ENCODE measurements at regions not wholly inside any gene's neighbourhood (a gene's known extent, or its start where the extent isn't known, plus 50 kb on each side); places are given as distances from the start of the nearest gene placed in this dataset.

DNA sequence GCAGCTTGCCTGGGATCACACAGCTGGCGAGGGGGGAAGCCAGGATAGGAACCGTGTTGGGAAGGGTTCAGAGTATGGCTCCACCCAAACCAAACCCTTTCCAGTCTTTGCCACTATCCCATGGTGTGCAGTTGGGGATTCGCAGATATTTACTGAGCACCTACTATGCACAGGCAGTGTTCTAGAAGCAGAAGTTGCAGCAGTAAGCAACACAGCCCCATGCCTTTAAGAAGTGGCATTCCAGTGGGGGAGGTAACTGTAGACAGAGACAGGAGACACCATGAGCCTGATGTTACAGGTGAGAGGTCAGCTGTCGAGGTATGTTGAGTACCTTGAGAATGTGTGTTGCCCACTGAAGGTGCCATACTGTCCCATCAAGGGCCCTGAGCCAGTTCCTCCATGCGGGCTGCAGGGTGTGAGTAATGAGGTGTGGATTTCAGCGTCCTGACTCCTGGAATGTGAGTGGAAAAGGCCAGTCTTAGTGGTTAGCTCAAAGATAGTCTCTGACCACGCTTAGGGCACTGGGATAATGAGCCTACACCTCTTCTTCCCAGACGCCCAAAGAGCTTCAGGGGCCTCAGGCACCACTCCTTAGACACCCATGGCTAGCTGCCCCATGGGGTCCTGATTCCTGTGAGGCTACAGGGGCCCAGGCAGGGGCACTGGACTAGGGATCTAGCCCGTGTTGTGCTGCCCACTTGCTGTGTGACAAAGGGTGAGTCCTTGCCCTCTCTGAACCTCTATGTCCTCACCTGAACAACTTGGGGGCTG is 71.8 kb upstream of the TP53I11 start:
- Histone ChIP-seq H3K27me3 (ENCODE audit: insufficient read depth) (peaks cover 20% of the 10 kb centered on the region; the same call in 1 of the 2 replicates), H3K9me2 (no peaks in the 10 kb centered on the region), H3K79me2 (ENCODE audit: insufficient read depth) (no peaks in the 10 kb centered on the region), H2AFZ (ENCODE audit: low read depth) (no peak overlapping the region), H3K9ac (no peak overlapping the region), H3K4me1 (ENCODE audit: control insufficient read depth in 1 of 2, insufficient read depth in 2 of 2, low read depth in 1 of 2, low read length in 1 of 2) (peaks cover 0 to 19% of the 10 kb centered on the region in 2 experiments; a peak in 1 of 4 replicates), H3F3A (replicated peaks; ENCODE audit: insufficient read depth) (no peaks in the 10 kb centered on the region), H3K27ac (ENCODE audit: low read depth in 2 of 2, low read length in 1 of 2) (no peak overlapping the region), H3K4me3 (ENCODE audit: low read depth in 2 of 2, low read length in 1 of 2) (no peak overlapping the region), H3K9me3 (no peaks in the 10 kb centered on the region), H3K4me2 (no peak overlapping the region), H4K20me1 (ENCODE audit: insufficient read depth) (no peaks in the 10 kb centered on the region), H3K36me3 (replicated peaks in 1 of 2; ENCODE audit: control insufficient read depth in 1 of 2, insufficient read depth in 2 of 2, low read length in 1 of 2) (no peaks in the 10 kb centered on the region)
- ChIA-PET CTCF (interaction anchor here (0.7 to 1.7 kb wide), 6 partner anchors 11 to 408 kb away, joined by 3 to 8 read pairs (median 4); no protein-coding TSS in a partner anchor), POLR2A (no interaction called here)
- DNase-seq = no peak
- TF ChIP-seq JUND (IDR thresholded peaks at IDR 0.05) (no peak), TEAD4 (IDR thresholded peaks at IDR 0.05; ENCODE audit: borderline replicate concordance, insufficient read depth) (no peak), FOXM1 (IDR thresholded peaks at IDR 0.05; ENCODE audit: low read depth) (no peak), SMC3 (IDR thresholded peaks at IDR 0.05; ENCODE audit: low read depth, low read length) (no peak), ELF1 (IDR thresholded peaks at IDR 0.05) (no peak), NRF1 (IDR thresholded peaks at IDR 0.05; ENCODE audit: low read depth, low read length) (no peak), RFX5 (IDR thresholded peaks at IDR 0.05; ENCODE audit: low read length) (no peak), RAD21 (IDR thresholded peaks at IDR 0.05; ENCODE audit: low read length) (no peak), FOSL2 (IDR thresholded peaks at IDR 0.05; ENCODE audit: borderline replicate concordance, low read depth) (no peak), MXI1 (IDR thresholded peaks at IDR 0.05; ENCODE audit: low read depth, low read length) (no peak), MEF2A (IDR thresholded peaks at IDR 0.05; ENCODE audit: borderline replicate concordance, low read depth) (no peak), YY1 (IDR thresholded peaks at IDR 0.05; ENCODE audit: low read depth) (no peak)
- TF ChIP-seq, protein P1, sequence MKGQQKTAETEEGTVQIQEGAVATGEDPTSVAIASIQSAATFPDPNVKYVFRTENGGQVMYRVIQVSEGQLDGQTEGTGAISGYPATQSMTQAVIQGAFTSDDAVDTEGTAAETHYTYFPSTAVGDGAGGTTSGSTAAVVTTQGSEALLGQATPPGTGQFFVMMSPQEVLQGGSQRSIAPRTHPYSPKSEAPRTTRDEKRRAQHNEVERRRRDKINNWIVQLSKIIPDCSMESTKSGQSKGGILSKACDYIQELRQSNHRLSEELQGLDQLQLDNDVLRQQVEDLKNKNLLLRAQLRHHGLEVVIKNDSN (IDR thresholded peaks at IDR 0.05; ENCODE audit: borderline replicate concordance, low read depth) = no peak
- TF ChIP-seq, protein P2, sequence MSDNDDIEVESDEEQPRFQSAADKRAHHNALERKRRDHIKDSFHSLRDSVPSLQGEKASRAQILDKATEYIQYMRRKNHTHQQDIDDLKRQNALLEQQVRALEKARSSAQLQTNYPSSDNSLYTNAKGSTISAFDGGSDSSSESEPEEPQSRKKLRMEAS (IDR thresholded peaks at IDR 0.05; ENCODE audit: low read depth) = no peak
- TF ChIP-seq, protein P3, sequence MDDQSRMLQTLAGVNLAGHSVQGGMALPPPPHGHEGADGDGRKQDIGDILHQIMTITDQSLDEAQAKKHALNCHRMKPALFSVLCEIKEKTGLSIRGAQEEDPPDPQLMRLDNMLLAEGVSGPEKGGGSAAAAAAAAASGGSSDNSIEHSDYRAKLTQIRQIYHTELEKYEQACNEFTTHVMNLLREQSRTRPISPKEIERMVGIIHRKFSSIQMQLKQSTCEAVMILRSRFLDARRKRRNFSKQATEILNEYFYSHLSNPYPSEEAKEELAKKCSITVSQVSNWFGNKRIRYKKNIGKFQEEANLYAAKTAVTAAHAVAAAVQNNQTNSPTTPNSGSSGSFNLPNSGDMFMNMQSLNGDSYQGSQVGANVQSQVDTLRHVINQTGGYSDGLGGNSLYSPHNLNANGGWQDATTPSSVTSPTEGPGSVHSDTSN (IDR thresholded peaks at IDR 0.05) = no peak
- TF ChIP-seq, protein P4, sequence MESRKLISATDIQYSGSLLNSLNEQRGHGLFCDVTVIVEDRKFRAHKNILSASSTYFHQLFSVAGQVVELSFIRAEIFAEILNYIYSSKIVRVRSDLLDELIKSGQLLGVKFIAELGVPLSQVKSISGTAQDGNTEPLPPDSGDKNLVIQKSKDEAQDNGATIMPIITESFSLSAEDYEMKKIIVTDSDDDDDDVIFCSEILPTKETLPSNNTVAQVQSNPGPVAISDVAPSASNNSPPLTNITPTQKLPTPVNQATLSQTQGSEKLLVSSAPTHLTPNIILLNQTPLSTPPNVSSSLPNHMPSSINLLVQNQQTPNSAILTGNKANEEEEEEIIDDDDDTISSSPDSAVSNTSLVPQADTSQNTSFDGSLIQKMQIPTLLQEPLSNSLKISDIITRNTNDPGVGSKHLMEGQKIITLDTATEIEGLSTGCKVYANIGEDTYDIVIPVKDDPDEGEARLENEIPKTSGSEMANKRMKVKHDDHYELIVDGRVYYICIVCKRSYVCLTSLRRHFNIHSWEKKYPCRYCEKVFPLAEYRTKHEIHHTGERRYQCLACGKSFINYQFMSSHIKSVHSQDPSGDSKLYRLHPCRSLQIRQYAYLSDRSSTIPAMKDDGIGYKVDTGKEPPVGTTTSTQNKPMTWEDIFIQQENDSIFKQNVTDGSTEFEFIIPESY (IDR thresholded peaks at IDR 0.05; ENCODE audit: borderline replicate concordance, low read depth) = no peak
- TF ChIP-seq, protein P5, sequence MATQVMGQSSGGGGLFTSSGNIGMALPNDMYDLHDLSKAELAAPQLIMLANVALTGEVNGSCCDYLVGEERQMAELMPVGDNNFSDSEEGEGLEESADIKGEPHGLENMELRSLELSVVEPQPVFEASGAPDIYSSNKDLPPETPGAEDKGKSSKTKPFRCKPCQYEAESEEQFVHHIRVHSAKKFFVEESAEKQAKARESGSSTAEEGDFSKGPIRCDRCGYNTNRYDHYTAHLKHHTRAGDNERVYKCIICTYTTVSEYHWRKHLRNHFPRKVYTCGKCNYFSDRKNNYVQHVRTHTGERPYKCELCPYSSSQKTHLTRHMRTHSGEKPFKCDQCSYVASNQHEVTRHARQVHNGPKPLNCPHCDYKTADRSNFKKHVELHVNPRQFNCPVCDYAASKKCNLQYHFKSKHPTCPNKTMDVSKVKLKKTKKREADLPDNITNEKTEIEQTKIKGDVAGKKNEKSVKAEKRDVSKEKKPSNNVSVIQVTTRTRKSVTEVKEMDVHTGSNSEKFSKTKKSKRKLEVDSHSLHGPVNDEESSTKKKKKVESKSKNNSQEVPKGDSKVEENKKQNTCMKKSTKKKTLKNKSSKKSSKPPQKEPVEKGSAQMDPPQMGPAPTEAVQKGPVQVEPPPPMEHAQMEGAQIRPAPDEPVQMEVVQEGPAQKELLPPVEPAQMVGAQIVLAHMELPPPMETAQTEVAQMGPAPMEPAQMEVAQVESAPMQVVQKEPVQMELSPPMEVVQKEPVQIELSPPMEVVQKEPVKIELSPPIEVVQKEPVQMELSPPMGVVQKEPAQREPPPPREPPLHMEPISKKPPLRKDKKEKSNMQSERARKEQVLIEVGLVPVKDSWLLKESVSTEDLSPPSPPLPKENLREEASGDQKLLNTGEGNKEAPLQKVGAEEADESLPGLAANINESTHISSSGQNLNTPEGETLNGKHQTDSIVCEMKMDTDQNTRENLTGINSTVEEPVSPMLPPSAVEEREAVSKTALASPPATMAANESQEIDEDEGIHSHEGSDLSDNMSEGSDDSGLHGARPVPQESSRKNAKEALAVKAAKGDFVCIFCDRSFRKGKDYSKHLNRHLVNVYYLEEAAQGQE (IDR thresholded peaks at IDR 0.05; ENCODE audit: low read depth, low read length) = no peak
- WGBS (ENCODE audit: low lambda C conversion rate) = 55% methylated on average over 6 of the region's 9 CpGs

Data from SK-N-SH (cell line).